Stomach (tissue), 4 donors: ENCODE measurements at regions not wholly inside any gene's neighbourhood (a gene's known extent, or its start where the extent isn't known, plus 50 kb on each side); places are given as distances from the start of the nearest gene placed in this dataset.
"Not testable (repeated sequence)": the region's sequence is repeated elsewhere in the genome, so short reads cannot be mapped to it uniquely, and the experiment has no call there.

Experiments
- EP300 ChIP-seq: sonication (generic); formaldehyde crosslinking; IDR thresholded peaks from one replicate; pipeline ENCODE4 v1.6.1; 2017; ENCODE audit warnings: antibody characterized with exemption
- POLR2A ChIP-seq, 4 donors: fragments of 450-650 bp; IDR thresholded peaks; one replicate each; pipeline ENCODE4 v1.6.1; 2016; ENCODE audit warnings: antibody characterized with exemption in 4 of 4, control low read depth in 2 of 4, mild to moderate bottlenecking in 1 of 4, moderate library complexity in 1 of 4
- POLR2AphosphoS5 ChIP-seq, 3 donors: sonication (generic); formaldehyde crosslinking; IDR thresholded peaks; one replicate each; pipeline ENCODE4 v1.6.1; 2016; ENCODE audit warnings: antibody characterized with exemption in 3 of 3
- TF ChIP-seq, protein P1 (sequence below), 7 experiments: fragments of 450-650 bp in 4 of 7; fragments of 200-600 bp in 3 of 7; sonication (generic) in 3 of 7; IDR thresholded peaks; one replicate each; pipeline ENCODE4 v1.5.1; 2016 to 2019; ENCODE audit warnings: antibody characterized with exemption in 7 of 7, control low read depth in 2 of 7, mild to moderate bottlenecking in 1 of 7

DNA sequence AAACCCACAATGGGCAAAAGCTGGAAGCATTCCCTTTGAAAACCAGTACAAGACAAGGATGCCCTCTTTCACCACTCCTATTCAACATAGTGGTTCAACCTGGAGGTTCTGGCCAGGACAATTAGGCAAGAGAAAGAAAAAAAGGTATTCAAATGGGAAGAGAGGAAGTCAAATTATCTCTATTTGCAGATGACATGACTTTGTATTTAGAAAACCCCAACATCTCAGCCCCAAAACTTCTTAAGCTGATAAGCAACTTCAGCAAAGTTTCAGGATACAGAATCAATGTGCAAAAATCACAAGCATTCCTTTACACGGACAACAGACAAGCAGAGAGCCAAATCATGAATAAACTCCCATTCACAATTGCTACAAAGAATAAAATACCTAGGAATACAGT lies 246.9 kb downstream of the DMAC1 start:
- TF ChIP-seq, protein P1, sequence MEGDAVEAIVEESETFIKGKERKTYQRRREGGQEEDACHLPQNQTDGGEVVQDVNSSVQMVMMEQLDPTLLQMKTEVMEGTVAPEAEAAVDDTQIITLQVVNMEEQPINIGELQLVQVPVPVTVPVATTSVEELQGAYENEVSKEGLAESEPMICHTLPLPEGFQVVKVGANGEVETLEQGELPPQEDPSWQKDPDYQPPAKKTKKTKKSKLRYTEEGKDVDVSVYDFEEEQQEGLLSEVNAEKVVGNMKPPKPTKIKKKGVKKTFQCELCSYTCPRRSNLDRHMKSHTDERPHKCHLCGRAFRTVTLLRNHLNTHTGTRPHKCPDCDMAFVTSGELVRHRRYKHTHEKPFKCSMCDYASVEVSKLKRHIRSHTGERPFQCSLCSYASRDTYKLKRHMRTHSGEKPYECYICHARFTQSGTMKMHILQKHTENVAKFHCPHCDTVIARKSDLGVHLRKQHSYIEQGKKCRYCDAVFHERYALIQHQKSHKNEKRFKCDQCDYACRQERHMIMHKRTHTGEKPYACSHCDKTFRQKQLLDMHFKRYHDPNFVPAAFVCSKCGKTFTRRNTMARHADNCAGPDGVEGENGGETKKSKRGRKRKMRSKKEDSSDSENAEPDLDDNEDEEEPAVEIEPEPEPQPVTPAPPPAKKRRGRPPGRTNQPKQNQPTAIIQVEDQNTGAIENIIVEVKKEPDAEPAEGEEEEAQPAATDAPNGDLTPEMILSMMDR (IDR thresholded peaks at IDR 0.05), result not testable (repeated sequence)
- not testable (repeated sequence) for TF ChIP-seq POLR2A (IDR thresholded peaks at IDR 0.05); EP300; POLR2AphosphoS5 (IDR thresholded peaks at IDR 0.05)
